Lung (tissue), 11 donors: ENCODE measurements at regions not wholly inside any gene's neighbourhood (a gene's known extent, or its start where the extent isn't known, plus 50 kb on each side); places are given as distances from the start of the nearest gene placed in this dataset.
"Not testable (repeated sequence)": the region's sequence is repeated elsewhere in the genome, so short reads cannot be mapped to it uniquely, and the experiment has no call there.

Experiments used
- ATAC-seq: fragments of 200-7000 bp; cut with Tn5 transposase; one replicate; pipeline ENCODE4 v1.9.1; 2020; ENCODE audit warnings: moderate number of reproducible peaks; ENCODE audit not compliant: insufficient read depth, low FRiP score
- DNase-seq, 3 donors: peaks; one replicate each; pipeline ENCODE4 v3.0.0-alpha.2; 2013 to 2017
- H3K27ac ChIP-seq, 2 donors: one replicate each; pipeline ENCODE4 v1.5.1; 2013; ENCODE audit warnings: mild to moderate bottlenecking in 2 of 2, moderate library complexity in 2 of 2, control low read depth in 1 of 2, inconsistent platforms in 1 of 2, low read depth in 1 of 2, low read length in 1 of 2
- H3K27me3 ChIP-seq, 3 donors: one replicate each; pipeline ENCODE4 v1.5.1; 2013; ENCODE audit warnings: low read length in 2 of 3; ENCODE audit not compliant: control insufficient read depth in 3 of 3, insufficient read depth in 3 of 3
- H3K36me3 ChIP-seq, 4 donors: one replicate each; pipeline ENCODE4 v1.5.1; 2013; ENCODE audit warnings: low read length in 4 of 4, mild to moderate bottlenecking in 1 of 4, moderate library complexity in 1 of 4; ENCODE audit not compliant: control insufficient read depth in 4 of 4, insufficient read depth in 4 of 4
- H3K4me1 ChIP-seq, 5 donors: one replicate each; pipeline ENCODE4 v1.5.1; 2013; ENCODE audit warnings: low read length in 5 of 5, mild to moderate bottlenecking in 2 of 5, moderate library complexity in 1 of 5; ENCODE audit not compliant: control insufficient read depth in 5 of 5, insufficient read depth in 5 of 5
- H3K4me3 ChIP-seq: one replicate; pipeline ENCODE4 v1.5.1; 2013; ENCODE audit warnings: mild to moderate bottlenecking, control low read depth, moderate library complexity
- H3K9ac ChIP-seq, 2 donors: one replicate each; pipeline ENCODE4 v1.5.1; 2013; ENCODE audit warnings: low read length in 2 of 2, control low read depth in 1 of 2; ENCODE audit not compliant: insufficient read depth in 1 of 2
- H3K9me3 ChIP-seq, 4 donors: one replicate each; pipeline ENCODE4 v1.5.1; 2013; ENCODE audit warnings: low read length in 3 of 4, mild to moderate bottlenecking in 1 of 4, moderate library complexity in 1 of 4; ENCODE audit not compliant: control insufficient read depth in 4 of 4, insufficient read depth in 3 of 4
- CTCF ChIP-seq: IDR thresholded peaks from 2 replicates; pipeline ENCODE4 v1.5.1; 2012; ENCODE audit warnings: mild to moderate bottlenecking; ENCODE audit errors: control extremely low read depth, extremely low read depth
- WGBS, 2 donors: extraction: QIAGEN DNeasy Blood & Tissue Kit; methylation state at CpG; one replicate each; pipeline ENCODE4 v1.1.7; 2013; 5-methylcytosine and 5-hydroxymethylcytosine counted together
- donor health status: control.
- donor health status: control.
- donor health status: Bipolar disorder and iron deficiency.
- donor health status: healthy.
- donor health status: DM: yes; HTN: yes; CAD: no.

GRCh38 chr2:38483776-38484501, 106.9 kb upstream of the ATL2 start:
- peaks cover 0 to 10% (median 8%) of the 10 kb centered on the region in 4 donors for H3K9me3 ChIP-seq
- DNase-seq, result no peak
- H3K4me1 ChIP-seq, result peaks cover 0 to 8% (median 0%) of the 10 kb centered on the region in 5 donors
- no peaks in the 10 kb centered on the region for H3K27me3 ChIP-seq
- no peak overlapping the region for H3K9ac ChIP-seq
- ATAC-seq, result no peak
- no peak overlapping the region for H3K27ac ChIP-seq
- WGBS, 2 donors, result 62 to 69% methylated on average over 5 of the region's 5 CpGs
- H3K36me3 ChIP-seq, result no peaks in the 10 kb centered on the region
- TF ChIP-seq CTCF, result no peak
- H3K4me3 ChIP-seq, result no peak overlapping the region

DNA sequence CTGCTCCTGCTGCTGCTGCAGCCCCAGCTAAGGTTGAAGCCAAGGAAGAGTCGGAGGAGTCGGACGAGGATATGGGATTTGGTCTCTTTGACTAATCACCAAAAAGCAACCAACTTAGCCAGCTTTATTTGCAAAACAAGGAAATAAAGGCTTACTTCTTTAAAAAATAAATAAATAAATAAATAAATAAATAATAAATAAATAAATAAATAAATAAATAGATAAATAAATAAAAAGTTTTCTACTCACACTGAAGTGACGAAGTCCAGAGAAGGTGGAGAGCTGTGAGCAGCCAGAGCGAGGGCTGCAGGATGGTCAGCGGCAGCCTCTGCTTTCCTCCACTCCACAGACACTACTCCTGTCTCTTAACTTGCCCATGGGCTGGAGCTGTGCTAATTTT, 105.6 kb upstream of the ATL2 start:
- 98 to 99% methylated on average over 6 of the region's 6 CpGs for WGBS, 2 donors
- H3K36me3 ChIP-seq, H3K4me3 ChIP-seq, ATAC-seq, H3K4me1 ChIP-seq, H3K9ac ChIP-seq, H3K27me3 ChIP-seq, H3K27ac ChIP-seq, DNase-seq: not testable (repeated sequence)
- H3K9me3 ChIP-seq, result peaks cover 0 to 10% (median 8%) of the 10 kb centered on the region in 4 donors

DNA sequence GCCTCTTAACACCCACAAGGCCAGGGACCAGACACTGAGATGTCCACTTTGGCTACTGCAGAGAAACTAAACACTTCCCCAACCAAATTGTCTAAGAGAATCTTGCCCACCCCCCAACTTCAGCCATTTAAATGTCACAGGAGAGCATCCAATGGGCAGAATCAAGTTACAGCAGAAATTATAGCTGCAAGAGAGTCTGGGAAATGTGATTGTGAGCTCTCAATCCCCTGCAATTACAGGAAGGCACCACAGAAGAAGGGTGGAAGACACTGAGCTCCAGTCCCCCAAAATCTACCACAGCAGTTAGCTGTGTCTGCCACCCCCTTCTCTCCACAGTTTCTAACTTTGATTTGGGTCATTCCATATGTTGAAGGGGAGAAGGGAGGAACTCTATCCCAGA, 103.5 kb upstream of the ATL2 start:
- Histone ChIP-seq H3K4me1 (peaks cover 0 to 3% (median 0%) of the 10 kb centered on the region in 5 donors), H3K9ac (no peak overlapping the region), H3K36me3 (no peaks in the 10 kb centered on the region), H3K27me3 (no peaks in the 10 kb centered on the region), H3K27ac (no peak overlapping the region), H3K4me3 (no peak overlapping the region), H3K9me3 (peaks cover 0 to 10% (median 8%) of the 10 kb centered on the region in 4 donors)
- no peak for TF ChIP-seq CTCF
- no peak for DNase-seq
- no peak for ATAC-seq

DNA sequence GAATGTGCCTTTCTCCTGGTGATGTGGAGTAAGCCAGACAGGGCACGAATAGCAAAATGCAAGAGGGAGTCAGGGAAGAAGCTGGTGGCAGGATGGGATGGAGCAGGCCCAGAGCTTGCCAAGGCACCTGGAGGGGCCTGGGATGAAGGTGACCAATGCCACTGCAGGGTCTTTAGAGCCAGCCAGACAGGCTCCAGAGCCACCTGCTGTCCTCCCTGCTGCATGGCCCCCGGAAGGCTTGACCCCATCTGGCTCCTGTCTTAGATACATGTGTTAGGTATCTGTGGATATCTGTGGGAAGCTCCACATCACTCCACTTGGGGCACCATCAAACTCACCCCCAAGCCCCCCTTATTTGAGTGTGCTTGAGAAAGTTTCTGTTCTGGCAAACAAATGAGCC, 99.9 kb upstream of the ATL2 start:
- no peak overlapping the region for H3K4me3 ChIP-seq
- WGBS, 2 donors, result 92% methylated on average over 2 of the region's 2 CpGs

More for the DNA sequence above, 99.9 kb upstream of the ATL2 start:
- H3K36me3 ChIP-seq, result no peaks in the 10 kb centered on the region
- no peak for ATAC-seq
- no peak for TF ChIP-seq CTCF
- no peaks in the 10 kb centered on the region for H3K27me3 ChIP-seq
- no peak overlapping the region for H3K9ac ChIP-seq
- peaks cover 0 to 10% (median 8%) of the 10 kb centered on the region in 4 donors for H3K9me3 ChIP-seq
- DNase-seq, result no peak
- H3K4me1 ChIP-seq, result peaks cover 0 to 4% (median 0%) of the 10 kb centered on the region in 5 donors
- no peak overlapping the region for H3K27ac ChIP-seq
